CD4-positive, alpha-beta T cell (primary cell): ENCODE measurements at regions not wholly inside any gene's neighbourhood (a gene's known extent, or its start where the extent isn't known, plus 50 kb on each side); places are given as distances from the start of the nearest gene placed in this dataset.
"Not testable (repeated sequence)": the region's sequence is repeated elsewhere in the genome, so short reads cannot be mapped to it uniquely, and the experiment has no call there.

Source experiments
- ATAC-seq: fragments of 200-7000 bp; cut with Tn5 transposase; one replicate; pipeline ENCODE4 v1.10.0; 2022; ENCODE audit warnings: mild to moderate bottlenecking; ENCODE audit not compliant: poor library complexity
- CTCF ChIA-PET: fragments of 350-600 bp; sonication (Branson Sonifier 250); formaldehyde crosslinking; loops from one replicate; lab custom pipeline; 2021; ENCODE audit warnings: antibody characterized with exemption, inconsistent platforms; lab: Charles Lee
- POLR2A ChIA-PET: fragments of 350-600 bp; sonication (Branson Sonifier 250); formaldehyde crosslinking; loops from one replicate; lab custom pipeline; 2021; ENCODE audit warnings: antibody characterized with exemption, inconsistent platforms; lab: Charles Lee
- DNase-seq, 14 experiments: peaks; one replicate each; pipeline ENCODE4 v3.0.0-alpha.2; 2013 to 2020; ENCODE audit warnings: mixed read lengths in 2 of 14
- H3K27ac ChIP-seq, 2 donors: one replicate each; pipeline versions ENCODE4 v1.5.1 to v1.7.0; 2013; ENCODE audit warnings: low read length in 2 of 2, low read depth in 1 of 2, mild to moderate bottlenecking in 1 of 2
- H3K27me3 ChIP-seq, 2 experiments: 1 replicate in 1 of 2; 2 replicates in 1 of 2; pipeline versions ENCODE4 v1.6.1 to v1.7.0; 2013; ENCODE audit warnings: low read length in 2 of 2, control low read depth in 1 of 2, mild to moderate bottlenecking in 1 of 2, moderate library complexity in 1 of 2; ENCODE audit not compliant: insufficient read depth in 2 of 2, control insufficient read depth in 1 of 2
- H3K36me3 ChIP-seq: one replicate; pipeline ENCODE4 v1.6.1; 2013; ENCODE audit warnings: low read length, control low read depth; ENCODE audit not compliant: insufficient read depth
- H3K4me1 ChIP-seq: one replicate; pipeline ENCODE4 v1.6.1; 2013; ENCODE audit warnings: low read length, control low read depth; ENCODE audit not compliant: insufficient read depth
- H3K4me3 ChIP-seq: one replicate; pipeline ENCODE4 v1.5.1; 2013; ENCODE audit warnings: mild to moderate bottlenecking, low read length, moderate library complexity
- H3K9me3 ChIP-seq, 2 experiments: 1 replicate in 1 of 2; 2 replicates in 1 of 2; pipeline versions ENCODE4 v1.6.1 to v1.7.0; 2013; ENCODE audit warnings: low read length in 2 of 2, mild to moderate bottlenecking in 2 of 2, control low read depth in 1 of 2, moderate library complexity in 1 of 2; ENCODE audit not compliant: control insufficient read depth in 1 of 2, insufficient read depth in 1 of 2
- H3K27ac Mint-ChIP-seq: one replicate; pipeline ENCODE4 v1.8.0; 2020; ENCODE audit warnings: mixed read lengths
- H3K27me3 Mint-ChIP-seq: one replicate; pipeline ENCODE4 v1.8.0; 2021; ENCODE audit warnings: mixed read lengths
- H3K36me3 Mint-ChIP-seq: one replicate; pipeline ENCODE4 v1.8.0; 2021; ENCODE audit warnings: low read depth, mixed read lengths
- H3K4me1 Mint-ChIP-seq: one replicate; pipeline ENCODE4 v1.8.0; 2021; ENCODE audit warnings: low read depth, mixed read lengths
- H3K4me3 Mint-ChIP-seq: one replicate; pipeline ENCODE4 v1.8.0; 2020; ENCODE audit warnings: mild to moderate bottlenecking, mixed read lengths
- H3K9me3 Mint-ChIP-seq: one replicate; pipeline ENCODE4 v1.8.0; 2020; ENCODE audit warnings: mixed read lengths
- CTCF ChIP-seq: fragments of 200-600 bp; IDR thresholded peaks from one replicate; pipeline ENCODE4 v1.8.0; 2022; ENCODE audit warnings: antibody characterized with exemption, mild to moderate bottlenecking
- intact Hi-C, 2 experiments: fragments of 100-400 bp; cut with DNase I in 1 of 2; cut with micrococcal nuclease in 1 of 2; formaldehyde crosslinking; loops; one replicate each; pipeline versions ENCODE4 v1.15.1 to v1.9.0; 2023 to 2025; cut with DNase I, micrococcal nuclease

DNA sequence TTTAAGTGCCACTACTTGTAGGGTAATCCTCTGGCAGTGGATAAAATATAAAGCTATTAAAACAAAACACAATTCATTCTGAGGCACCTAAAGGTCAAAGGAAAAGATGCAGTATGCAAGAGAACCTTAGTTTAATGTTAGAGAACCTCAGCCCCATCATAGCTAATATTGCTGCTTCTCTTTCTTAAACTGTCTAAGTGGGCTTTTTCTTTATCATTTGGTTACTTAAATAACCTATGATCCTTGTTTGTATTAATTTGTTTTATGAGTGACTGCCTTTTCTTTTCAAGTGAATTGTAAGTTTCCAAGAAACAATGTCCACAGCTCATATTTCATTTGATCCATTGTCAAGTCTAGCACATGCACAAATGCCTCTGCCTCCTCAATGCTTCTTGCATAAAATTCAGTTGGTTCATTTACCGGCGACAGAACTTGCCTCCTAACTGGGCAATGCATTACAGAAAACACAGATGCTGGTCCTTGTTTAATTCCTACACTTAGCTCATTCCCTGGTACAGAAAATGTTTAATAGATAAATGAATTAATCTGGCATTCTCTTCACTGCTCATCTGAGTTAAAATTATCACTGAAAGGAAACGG lies 1049.8 kb downstream of the OLFM4 start:
- POLR2A ChIA-PET, result no interaction called here
- Mint-ChIP-seq H3K9me3 (peaks cover 12% of the 10 kb centered on the region), H3K4me1 (no peaks in the 10 kb centered on the region), H3K27ac (no peak overlapping the region), H3K4me3 (no peak overlapping the region), H3K27me3 (no peaks in the 10 kb centered on the region), H3K36me3 (no peaks in the 10 kb centered on the region)
- DNase-seq (no peak), ATAC-seq (no peak)
- peaks cover 0 to 12% of the 10 kb centered on the region in 2 experiments for H3K9me3 ChIP-seq
- no peaks in the 10 kb centered on the region for H3K36me3 ChIP-seq
- H3K27me3 ChIP-seq, result no peaks in the 10 kb centered on the region
- CTCF ChIA-PET, result no interaction called here
- H3K4me1 ChIP-seq, result no peaks in the 10 kb centered on the region
- H3K4me3 ChIP-seq, result no peak overlapping the region
- TF ChIP-seq CTCF, result no peak
- H3K27ac ChIP-seq, result no peak overlapping the region
- intact Hi-C loops, result no loop called here

DNA sequence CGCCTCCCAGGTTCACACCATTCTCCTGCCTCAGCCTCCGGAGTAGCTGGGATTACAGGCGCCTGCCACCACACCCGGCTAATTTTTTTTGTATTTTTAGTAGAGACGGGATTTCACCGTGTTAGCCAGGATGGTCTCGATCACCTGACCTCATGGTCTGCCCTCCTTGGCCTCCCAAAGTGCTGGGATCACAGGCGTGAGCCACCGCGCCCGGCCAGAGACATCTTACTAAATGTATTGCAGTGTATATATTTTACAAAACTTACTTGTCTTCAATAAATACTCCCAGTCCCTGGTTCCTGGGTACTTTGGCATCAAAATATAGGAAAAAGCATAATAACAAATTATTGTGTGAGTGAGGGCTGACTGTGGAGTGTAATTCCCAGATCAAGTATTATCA lies 1053.7 kb downstream of the OLFM4 start:
- H3K27ac ChIP-seq, H3K4me3 Mint-ChIP-seq, H3K4me3 ChIP-seq, POLR2A ChIA-PET, DNase-seq, H3K36me3 ChIP-seq, intact Hi-C loops, H3K4me1 Mint-ChIP-seq, H3K27me3 Mint-ChIP-seq, ATAC-seq, H3K4me1 ChIP-seq, H3K27ac Mint-ChIP-seq, H3K27me3 ChIP-seq, H3K36me3 Mint-ChIP-seq: not testable (repeated sequence)
- CTCF ChIA-PET, result interaction anchor here (1.3 kb wide), 1 partner anchor 8 kb away, joined by 3 read pairs; no protein-coding TSS in a partner anchor
- H3K9me3 ChIP-seq, result peaks cover 0 to 12% of the 10 kb centered on the region in 2 experiments
- peaks cover 22% of the 10 kb centered on the region for H3K9me3 Mint-ChIP-seq

GRCh38 chr13:54091884-54092283 lies 1063.3 kb downstream of the OLFM4 start:
- peaks cover 0 to 17% of the 10 kb centered on the region in 2 experiments for H3K9me3 ChIP-seq
- no peaks in the 10 kb centered on the region for H3K36me3 Mint-ChIP-seq
- no peak for ATAC-seq
- H3K4me1 ChIP-seq, result no peaks in the 10 kb centered on the region
- no peak overlapping the region for H3K4me3 ChIP-seq
- no peaks in the 10 kb centered on the region for H3K27me3 ChIP-seq
- H3K4me3 Mint-ChIP-seq, result no peak overlapping the region
- no peak overlapping the region for H3K27ac ChIP-seq
- POLR2A ChIA-PET, result no interaction called here
- H3K27me3 Mint-ChIP-seq, result no peaks in the 10 kb centered on the region
- CTCF ChIA-PET, result no interaction called here
- H3K4me1 Mint-ChIP-seq, result no peaks in the 10 kb centered on the region
- intact Hi-C loops, result no loop called here
- peaks cover 13% of the 10 kb centered on the region for H3K9me3 Mint-ChIP-seq
- no peak overlapping the region for H3K27ac Mint-ChIP-seq
- no peaks in the 10 kb centered on the region for H3K36me3 ChIP-seq
- DNase-seq, result no peak
- TF ChIP-seq CTCF, result no peak

DNA sequence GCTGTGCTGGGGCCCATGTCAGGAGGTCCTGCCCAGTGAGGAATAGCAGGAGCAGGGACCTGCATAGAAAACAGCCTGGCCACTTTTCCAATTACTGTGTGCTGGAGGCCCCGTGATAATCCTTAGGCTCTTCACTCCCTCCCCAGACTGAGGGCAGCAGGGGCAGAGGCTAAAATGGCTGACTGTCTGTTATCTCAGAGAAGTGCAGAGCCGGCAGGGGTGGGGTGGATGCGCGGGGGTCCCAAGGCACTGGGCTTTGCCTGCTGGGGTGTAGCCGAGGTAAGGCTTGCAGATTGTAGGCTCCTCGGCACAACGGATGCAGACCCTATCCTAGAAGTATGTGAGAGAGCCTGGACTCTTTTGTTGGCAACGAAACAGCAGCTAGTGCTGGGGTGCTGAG lies 1064.1 kb downstream of the OLFM4 start:
- peaks cover 13% of the 10 kb centered on the region for H3K9me3 Mint-ChIP-seq

More for the DNA sequence above, 1064.1 kb downstream of the OLFM4 start:
- Mint-ChIP-seq H3K36me3 (no peaks in the 10 kb centered on the region), H3K27me3 (no peaks in the 10 kb centered on the region), H3K4me3 (no peak overlapping the region), H3K27ac (no peak overlapping the region), H3K4me1 (no peaks in the 10 kb centered on the region)
- ChIA-PET CTCF (no interaction called here), POLR2A (no interaction called here)
- DNase-seq (no peak), ATAC-seq (no peak)
- TF ChIP-seq CTCF, result no peak
- Histone ChIP-seq H3K4me1 (no peaks in the 10 kb centered on the region), H3K27me3 (no peaks in the 10 kb centered on the region), H3K36me3 (no peaks in the 10 kb centered on the region), H3K9me3 (peaks cover 0 to 17% of the 10 kb centered on the region in 2 experiments), H3K27ac (no peak overlapping the region), H3K4me3 (no peak overlapping the region)
- intact Hi-C loops, result no loop called here
